Activated CD8-positive, alpha-beta T cell treated with anti-CD3 and anti-CD28 coated beads, Interleukin-2, amount 10 ng/mL, durations not matched to agents 7 days and 5 days (primary cell): ENCODE measurements at regions not wholly inside any gene's neighbourhood (a gene's known extent, or its start where the extent isn't known, plus 50 kb on each side); places are given as distances from the start of the nearest gene placed in this dataset.

ENCODE experiments used
- ATAC-seq: fragments of 150-1000 bp; cut with Tn5 transposase; one replicate; pipeline ENCODE4 v1.10.0; 2021; ENCODE audit warnings: moderate library complexity
- CTCF ChIA-PET: fragments of 350-600 bp; sonication (Branson Sonifier 250); formaldehyde crosslinking; loops from one replicate; lab custom pipeline; 2021; ENCODE audit warnings: antibody characterized with exemption; lab: Charles Lee
- POLR2A ChIA-PET: fragments of 350-600 bp; sonication (Branson Sonifier 250); formaldehyde crosslinking; loops from one replicate; lab custom pipeline; 2021; ENCODE audit warnings: antibody characterized with exemption; lab: Charles Lee
- DNase-seq: peaks from one replicate; pipeline ENCODE4 v3.0.0-alpha.2; 2020
- H3K27ac Mint-ChIP-seq: one replicate; pipeline ENCODE4 v1.8.0; 2021; ENCODE audit warnings: mild to moderate bottlenecking, mixed read lengths
- H3K27me3 Mint-ChIP-seq: one replicate; pipeline ENCODE4 v1.8.0; 2021; ENCODE audit warnings: low read depth, mixed read lengths
- H3K36me3 Mint-ChIP-seq: one replicate; pipeline ENCODE4 v1.8.0; 2021; ENCODE audit warnings: low read depth, mixed read lengths
- H3K4me1 Mint-ChIP-seq: one replicate; pipeline ENCODE4 v1.8.0; 2021; ENCODE audit warnings: low read depth, mixed read lengths
- H3K4me3 Mint-ChIP-seq: one replicate; pipeline ENCODE4 v1.8.0; 2021; ENCODE audit warnings: mild to moderate bottlenecking, mixed read lengths
- H3K9me3 Mint-ChIP-seq: one replicate; pipeline ENCODE4 v1.8.0; 2022; ENCODE audit warnings: mixed read lengths; ENCODE audit not compliant: insufficient read depth

GRCh38 chr1:30514137-30514654 lies 209.2 kb downstream of the MATN1 start:
- ChIA-PET CTCF (no interaction called here), POLR2A (no interaction called here)
- no peaks in the 10 kb centered on the region for H3K9me3 Mint-ChIP-seq
- H3K4me1 Mint-ChIP-seq = no peaks in the 10 kb centered on the region
- ATAC-seq (no peak), DNase-seq (no peak)
- no peak overlapping the region for H3K27ac Mint-ChIP-seq
- no peaks in the 10 kb centered on the region for H3K36me3 Mint-ChIP-seq
- no peak overlapping the region for H3K4me3 Mint-ChIP-seq
- no peaks in the 10 kb centered on the region for H3K27me3 Mint-ChIP-seq

GRCh38 chr1:30513396-30514136 lies 209.8 kb downstream of the MATN1 start:
- POLR2A ChIA-PET = no interaction called here
- no peaks in the 10 kb centered on the region for H3K36me3 Mint-ChIP-seq
- no peak overlapping the region for H3K4me3 Mint-ChIP-seq
- no peaks in the 10 kb centered on the region for H3K9me3 Mint-ChIP-seq
- H3K27me3 Mint-ChIP-seq = no peaks in the 10 kb centered on the region
- no peaks in the 10 kb centered on the region for H3K4me1 Mint-ChIP-seq
- H3K27ac Mint-ChIP-seq = no peak overlapping the region
- CTCF ChIA-PET = no interaction called here
- ATAC-seq (no peak), DNase-seq (no peak)

- no peaks in the 10 kb centered on the region for H3K36me3 Mint-ChIP-seq
- H3K4me3 Mint-ChIP-seq = no peak overlapping the region
- POLR2A ChIA-PET = no interaction called here
- CTCF ChIA-PET = no interaction called here
- DNase-seq = no peak
- no peak overlapping the region for H3K27ac Mint-ChIP-seq
- no peak for ATAC-seq
- no peaks in the 10 kb centered on the region for H3K4me1 Mint-ChIP-seq
- H3K27me3 Mint-ChIP-seq = no peaks in the 10 kb centered on the region
- no peaks in the 10 kb centered on the region for H3K9me3 Mint-ChIP-seq
Measured at GRCh38 chr1:30512914-30513265, 210.5 kb downstream of the MATN1 start.

GRCh38 chr1:30511991-30512913 lies 211.1 kb downstream of the MATN1 start:
- ATAC-seq = no peak
- Mint-ChIP-seq H3K27ac (no peak overlapping the region), H3K4me3 (no peak overlapping the region), H3K4me1 (no peaks in the 10 kb centered on the region), H3K27me3 (no peaks in the 10 kb centered on the region), H3K9me3 (no peaks in the 10 kb centered on the region), H3K36me3 (no peaks in the 10 kb centered on the region)
- CTCF ChIA-PET = no interaction called here
- no peak for DNase-seq
- POLR2A ChIA-PET = no interaction called here

- H3K36me3 Mint-ChIP-seq = no peaks in the 10 kb centered on the region
- no peaks in the 10 kb centered on the region for H3K9me3 Mint-ChIP-seq
- DNase-seq (no peak), ATAC-seq (no peak)
- H3K4me1 Mint-ChIP-seq = no peaks in the 10 kb centered on the region
- no peak overlapping the region for H3K4me3 Mint-ChIP-seq
- ChIA-PET CTCF (no interaction called here), POLR2A (no interaction called here)
- no peaks in the 10 kb centered on the region for H3K27me3 Mint-ChIP-seq
- H3K27ac Mint-ChIP-seq = no peak overlapping the region
Measured at GRCh38 chr1:30511563-30511962, 211.8 kb downstream of the MATN1 start.

- Mint-ChIP-seq H3K27me3 (no peaks in the 10 kb centered on the region), H3K4me3 (no peak overlapping the region), H3K27ac (no peak overlapping the region), H3K36me3 (no peaks in the 10 kb centered on the region), H3K9me3 (no peaks in the 10 kb centered on the region), H3K4me1 (no peaks in the 10 kb centered on the region)
- DNase-seq = no peak
- POLR2A ChIA-PET = no interaction called here
- no peak for ATAC-seq
- CTCF ChIA-PET = no interaction called here
Measured at GRCh38 chr1:30511106-30511505, 212.3 kb downstream of the MATN1 start.

- ATAC-seq = no peak
- H3K27ac Mint-ChIP-seq = no peak overlapping the region
- no peak for DNase-seq
- POLR2A ChIA-PET = no interaction called here
- H3K9me3 Mint-ChIP-seq = no peaks in the 10 kb centered on the region
- H3K36me3 Mint-ChIP-seq = no peaks in the 10 kb centered on the region
- no peak overlapping the region for H3K4me3 Mint-ChIP-seq
- H3K27me3 Mint-ChIP-seq = no peaks in the 10 kb centered on the region
- H3K4me1 Mint-ChIP-seq = no peaks in the 10 kb centered on the region
- CTCF ChIA-PET = no interaction called here
Measured at GRCh38 chr1:30509670-30510069, 213.7 kb downstream of the MATN1 start.

- Mint-ChIP-seq H3K9me3 (no peaks in the 10 kb centered on the region), H3K27ac (no peak overlapping the region), H3K4me1 (no peaks in the 10 kb centered on the region), H3K36me3 (no peaks in the 10 kb centered on the region), H3K4me3 (no peak overlapping the region), H3K27me3 (no peaks in the 10 kb centered on the region)
- POLR2A ChIA-PET = no interaction called here
- DNase-seq = no peak
- ATAC-seq = no peak
- CTCF ChIA-PET = no interaction called here
Measured at GRCh38 chr1:30508611-30509010, 214.8 kb downstream of the MATN1 start.

- no peaks in the 10 kb centered on the region for H3K4me1 Mint-ChIP-seq
- H3K9me3 Mint-ChIP-seq = no peaks in the 10 kb centered on the region
- CTCF ChIA-PET = no interaction called here
- no peak overlapping the region for H3K27ac Mint-ChIP-seq
- no peak overlapping the region for H3K4me3 Mint-ChIP-seq
- no peaks in the 10 kb centered on the region for H3K27me3 Mint-ChIP-seq
- DNase-seq (no peak), ATAC-seq (no peak)
- POLR2A ChIA-PET = no interaction called here
- no peaks in the 10 kb centered on the region for H3K36me3 Mint-ChIP-seq
Measured at GRCh38 chr1:30508175-30508448, 215.3 kb downstream of the MATN1 start.

GRCh38 chr1:30507401-30508174 lies 215.8 kb downstream of the MATN1 start:
- DNase-seq (no peak), ATAC-seq (no peak)
- ChIA-PET POLR2A (no interaction called here), CTCF (no interaction called here)
- no peak overlapping the region for H3K27ac Mint-ChIP-seq
- H3K9me3 Mint-ChIP-seq = no peaks in the 10 kb centered on the region
- no peaks in the 10 kb centered on the region for H3K4me1 Mint-ChIP-seq
- H3K4me3 Mint-ChIP-seq = no peak overlapping the region
- no peaks in the 10 kb centered on the region for H3K36me3 Mint-ChIP-seq
- no peaks in the 10 kb centered on the region for H3K27me3 Mint-ChIP-seq

GRCh38 chr1:30507016-30507312 lies 216.4 kb downstream of the MATN1 start:
- ChIA-PET CTCF (no interaction called here), POLR2A (no interaction called here)
- Mint-ChIP-seq H3K36me3 (no peaks in the 10 kb centered on the region), H3K4me1 (no peaks in the 10 kb centered on the region), H3K9me3 (no peaks in the 10 kb centered on the region), H3K4me3 (no peak overlapping the region), H3K27ac (no peak overlapping the region), H3K27me3 (peaks cover 2% of the 10 kb centered on the region)
- DNase-seq (no peak), ATAC-seq (no peak)
